Adrenal gland (tissue), 5 donors: ENCODE measurements at regions not wholly inside any gene's neighbourhood (a gene's known extent, or its start where the extent isn't known, plus 50 kb on each side); places are given as distances from the start of the nearest gene placed in this dataset.

ENCODE experiments used
- CTCF ChIP-seq, 6 experiments: fragments of 450-650 bp in 4 of 6; fragments of 200-600 bp in 2 of 6; sonication (generic) in 1 of 6; IDR thresholded peaks; 1 replicate in 5 of 6; 2 replicates in 1 of 6; pipeline versions ENCODE4 v1.5.1 to v1.8.0; 2016 to 2021; ENCODE audit warnings: antibody characterized with exemption in 6 of 6, mild to moderate bottlenecking in 2 of 6, moderate library complexity in 1 of 6
- POLR2A ChIP-seq, 2 donors: fragments of 450-650 bp; IDR thresholded peaks; one replicate each; pipeline ENCODE4 v1.6.1; 2017; ENCODE audit warnings: antibody characterized with exemption in 2 of 2, mild to moderate bottlenecking in 2 of 2, moderate library complexity in 1 of 2
- donor health status: DM: no; HTN: no; CAD: no.

- TF ChIP-seq CTCF (IDR thresholded peaks at IDR 0.05) (no peak), POLR2A (IDR thresholded peaks at IDR 0.05) (no peak)
Observed at GRCh38 chr15:81514725-81515124, 140.7 kb upstream of the TMC3 start.
